ENCODE measurements at regions not wholly inside any gene's neighbourhood (a gene's known extent, or its start where the extent isn't known, plus 50 kb on each side); places are given as distances from the start of the nearest gene placed in this dataset.

GRCh38 chr14:44283836-44284235, 223.2 kb downstream of the FSCB start:
- no peak for TF ChIP-seq CTCF (IDR thresholded peaks at IDR 0.05)
- no peak for TF ChIP-seq POLR2A (IDR thresholded peaks at IDR 0.05)
- no peak for TF ChIP-seq POLR2AphosphoS5 (IDR thresholded peaks at IDR 0.05; ENCODE audit: insufficient read depth in 1 of 2, low read depth in 1 of 2)
